ENCODE measurements at regions not wholly inside any gene's neighbourhood (a gene's known extent, or its start where the extent isn't known, plus 50 kb on each side); places are given as distances from the start of the nearest gene placed in this dataset.

GRCh38 chr6:167392631-167393316 lies 67.9 kb downstream of the TTLL2 start:
- in situ Hi-C loops (cut with HindIII; ENCODE audit: low pct_unique_long_range_greater_than_20kb, low sequenced_read_pairs), result no loop called here
- no peak for DNase-seq (ENCODE audit: low read depth)

GRCh38 chr6:167393731-167394130 lies 68.8 kb downstream of the TTLL2 start:
- no peak for DNase-seq (ENCODE audit: low read depth)
- in situ Hi-C loops (cut with HindIII; ENCODE audit: low pct_unique_long_range_greater_than_20kb, low sequenced_read_pairs), result no loop called here

- in situ Hi-C loops (cut with HindIII; ENCODE audit: low pct_unique_long_range_greater_than_20kb, low sequenced_read_pairs), result no loop called here
- DNase-seq (ENCODE audit: low read depth), result no peak
Observed at GRCh38 chr6:167394339-167394738, 69.5 kb downstream of the TTLL2 start.

- in situ Hi-C loops (cut with HindIII; ENCODE audit: low pct_unique_long_range_greater_than_20kb, low sequenced_read_pairs), result no loop called here
- DNase-seq (ENCODE audit: low read depth), result no peak
Observed at GRCh38 chr6:167394820-167395219, 69.9 kb downstream of the TTLL2 start.

DNA sequence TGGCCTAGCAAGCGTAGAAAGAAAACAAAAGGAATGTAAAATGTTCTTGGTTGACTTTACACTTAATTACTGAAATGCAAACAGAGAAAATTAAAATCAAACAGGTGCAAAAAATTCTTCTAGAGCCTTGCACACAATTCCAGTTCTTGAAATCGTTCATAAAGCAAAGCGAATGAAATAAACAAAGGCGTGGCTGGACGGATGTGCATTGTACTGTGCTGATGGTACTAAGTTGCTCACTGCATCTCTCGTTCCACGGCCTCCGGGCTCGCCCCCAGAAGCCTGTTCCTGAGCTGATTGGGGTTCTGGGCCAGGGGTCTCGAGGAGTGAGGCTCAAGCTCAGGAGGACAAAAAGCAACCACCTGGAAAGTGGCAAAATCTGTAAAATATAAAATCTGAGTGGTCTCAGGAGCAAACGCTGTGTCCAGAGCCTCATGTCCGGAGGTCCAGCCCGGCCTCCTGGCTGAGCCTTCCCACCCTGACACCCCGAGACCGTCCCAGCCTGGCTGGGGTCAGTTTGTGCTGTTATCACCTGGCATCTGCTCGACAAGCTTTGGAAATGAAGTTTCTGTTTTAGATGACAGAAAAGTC lies 71.3 kb downstream of the TTLL2 start:
- no peak for DNase-seq (ENCODE audit: low read depth)
- in situ Hi-C loops (cut with HindIII; ENCODE audit: low pct_unique_long_range_greater_than_20kb, low sequenced_read_pairs), result no loop called here

GRCh38 chr6:167396659-167397490 lies 72.0 kb downstream of the TTLL2 start:
- in situ Hi-C loops (cut with HindIII; ENCODE audit: low pct_unique_long_range_greater_than_20kb, low sequenced_read_pairs), result no loop called here
- no peak for DNase-seq (ENCODE audit: low read depth)

GRCh38 chr6:167397712-167398111 lies 72.8 kb downstream of the TTLL2 start:
- DNase-seq (ENCODE audit: low read depth), result no peak
- in situ Hi-C loops (cut with HindIII; ENCODE audit: low pct_unique_long_range_greater_than_20kb, low sequenced_read_pairs), result no loop called here

DNA sequence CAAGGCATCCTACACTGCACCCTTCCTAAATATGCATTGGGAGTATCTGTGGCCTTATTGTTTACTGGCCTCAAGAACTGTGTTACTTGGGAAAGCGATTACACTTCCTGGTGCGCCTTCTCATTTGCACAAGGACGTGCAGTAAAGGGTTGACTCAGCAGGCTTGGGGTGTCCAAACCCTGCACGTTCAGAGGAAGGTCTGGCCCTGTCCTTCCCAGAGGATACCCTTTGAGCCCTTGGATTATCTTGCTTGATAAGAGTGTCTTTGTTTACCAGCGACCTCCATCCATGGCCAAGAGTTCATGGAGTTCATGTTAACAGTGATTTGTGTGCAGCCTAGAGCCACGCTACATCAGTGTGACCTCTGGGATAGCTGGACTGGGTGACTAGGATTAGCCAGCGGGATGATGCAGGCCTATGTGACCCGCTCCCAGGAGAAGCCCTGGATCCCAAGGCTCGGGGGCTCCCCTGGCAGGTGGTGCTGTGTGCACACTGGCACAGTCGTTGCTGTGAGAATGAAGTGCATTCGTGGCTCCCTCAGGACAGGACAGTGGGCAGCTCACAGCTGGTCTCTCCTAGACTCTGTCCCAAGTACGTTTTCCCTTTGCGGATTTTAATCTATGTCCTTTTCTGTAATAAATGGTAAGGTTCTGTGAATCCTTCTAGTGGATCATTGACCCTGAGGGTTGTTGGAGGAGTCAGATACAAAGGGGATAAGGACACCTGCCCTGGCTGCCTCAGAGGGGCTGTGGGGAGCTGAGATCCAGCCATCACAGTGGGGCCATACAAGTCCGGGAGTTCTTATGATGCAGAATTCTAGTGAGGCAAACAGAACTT lies 73.5 kb downstream of the TTLL2 start:
- DNase-seq (ENCODE audit: low read depth), result no peak
- in situ Hi-C loops (cut with HindIII; ENCODE audit: low pct_unique_long_range_greater_than_20kb, low sequenced_read_pairs), result no loop called here

- in situ Hi-C loops (cut with HindIII; ENCODE audit: low pct_unique_long_range_greater_than_20kb, low sequenced_read_pairs), result no loop called here
- no peak for DNase-seq (ENCODE audit: low read depth)
Observed at GRCh38 chr6:167399051-167399387, 74.1 kb downstream of the TTLL2 start.

DNA sequence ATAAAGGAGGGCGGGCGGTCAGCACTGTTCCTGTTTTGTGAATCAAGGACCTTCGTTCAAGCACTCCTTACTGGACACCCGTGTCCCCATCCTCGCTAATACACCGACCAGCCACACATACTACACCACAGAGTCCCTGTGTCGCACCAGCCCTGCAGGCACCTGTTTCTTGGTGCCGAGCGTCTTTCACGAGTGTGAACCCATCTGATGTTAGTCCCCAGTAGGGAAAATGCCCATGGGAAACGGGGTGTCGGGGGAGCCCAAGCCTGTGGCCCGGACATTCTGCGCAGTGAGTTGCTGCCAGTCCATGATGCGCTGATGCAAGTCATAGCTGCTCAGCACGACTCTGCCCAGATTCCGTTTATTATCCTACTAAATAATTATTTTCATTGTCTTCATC lies 74.7 kb downstream of the TTLL2 start:
- DNase-seq (ENCODE audit: low read depth), result no peak
- in situ Hi-C loops (cut with HindIII; ENCODE audit: low pct_unique_long_range_greater_than_20kb, low sequenced_read_pairs), result no loop called here

DNA sequence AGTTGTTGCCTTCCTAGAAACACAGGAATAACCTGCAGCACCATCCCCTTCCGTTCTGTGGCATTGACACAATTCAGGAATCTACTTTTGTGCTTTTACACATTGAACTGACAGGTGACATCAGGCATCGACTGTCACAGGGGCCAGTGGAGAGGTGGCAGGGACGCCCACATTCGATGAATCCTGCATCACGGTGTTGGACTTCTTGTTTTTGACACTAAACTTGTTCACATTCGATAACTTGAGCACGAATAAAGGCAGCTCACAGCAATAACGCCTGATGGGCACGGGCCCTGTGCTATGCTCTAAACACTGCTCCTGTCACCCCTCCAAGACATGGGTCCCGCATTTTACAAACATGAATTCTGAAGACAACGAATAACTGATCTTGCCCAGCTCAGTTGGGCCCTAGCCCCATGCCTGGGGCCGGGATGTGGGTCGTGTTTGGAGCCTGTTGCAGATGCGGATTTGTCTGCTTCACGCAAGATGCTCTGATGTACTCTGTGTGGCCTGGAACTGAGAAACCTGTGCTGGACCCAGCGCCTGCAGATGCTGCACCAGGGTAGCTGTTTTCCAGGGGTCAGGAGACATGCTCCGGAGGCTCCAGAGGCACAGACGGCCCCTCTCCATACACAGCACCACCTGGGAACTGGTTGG lies 75.7 kb downstream of the TTLL2 start:
- no peak for DNase-seq (ENCODE audit: low read depth)
- in situ Hi-C loops (cut with HindIII; ENCODE audit: low pct_unique_long_range_greater_than_20kb, low sequenced_read_pairs), result no loop called here

DNA sequence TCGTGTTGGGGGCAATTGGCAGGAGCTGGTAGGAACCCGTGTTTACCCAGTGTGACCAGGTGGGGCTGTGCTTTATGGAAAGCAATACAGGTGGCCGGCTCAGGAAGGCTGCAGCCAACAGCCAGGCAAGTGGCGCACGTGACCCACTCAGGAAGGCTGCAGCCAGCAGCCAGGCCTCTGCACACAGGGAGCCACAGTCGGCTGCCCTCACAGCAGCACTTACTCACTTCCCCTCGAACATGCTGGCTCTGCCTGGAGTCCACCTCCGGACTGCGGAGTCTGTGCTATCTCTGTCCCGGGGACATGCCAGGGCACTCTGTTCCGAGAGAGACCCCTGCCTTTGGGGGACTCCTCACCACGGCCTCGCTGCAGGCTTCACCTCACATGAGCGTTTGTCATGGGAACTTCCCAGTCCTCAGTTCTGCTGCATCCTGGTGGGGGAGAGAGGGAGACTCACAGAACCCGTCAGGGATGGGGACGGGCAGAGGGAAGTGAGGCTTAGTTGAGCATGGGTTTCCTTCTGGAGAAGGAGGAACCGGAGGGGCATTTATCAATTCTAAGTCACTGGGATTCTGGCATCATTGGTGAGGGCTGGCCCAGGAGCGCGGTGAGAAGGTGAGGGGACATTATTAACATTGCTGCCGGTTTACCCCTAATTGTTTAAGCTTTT lies 76.8 kb downstream of the TTLL2 start:
- no peak for DNase-seq (ENCODE audit: low read depth)
- in situ Hi-C loops (cut with HindIII; ENCODE audit: low pct_unique_long_range_greater_than_20kb, low sequenced_read_pairs), result no loop called here

GRCh38 chr6:167402195-167402686 lies 77.4 kb downstream of the TTLL2 start:
- in situ Hi-C loops (cut with HindIII; ENCODE audit: low pct_unique_long_range_greater_than_20kb, low sequenced_read_pairs), result no loop called here
- DNase-seq (ENCODE audit: low read depth), result no peak

GRCh38 chr6:167403427-167403826 lies 78.5 kb downstream of the TTLL2 start:
- in situ Hi-C loops (cut with HindIII; ENCODE audit: low pct_unique_long_range_greater_than_20kb, low sequenced_read_pairs), result no loop called here
- no peak for DNase-seq (ENCODE audit: low read depth)

DNA sequence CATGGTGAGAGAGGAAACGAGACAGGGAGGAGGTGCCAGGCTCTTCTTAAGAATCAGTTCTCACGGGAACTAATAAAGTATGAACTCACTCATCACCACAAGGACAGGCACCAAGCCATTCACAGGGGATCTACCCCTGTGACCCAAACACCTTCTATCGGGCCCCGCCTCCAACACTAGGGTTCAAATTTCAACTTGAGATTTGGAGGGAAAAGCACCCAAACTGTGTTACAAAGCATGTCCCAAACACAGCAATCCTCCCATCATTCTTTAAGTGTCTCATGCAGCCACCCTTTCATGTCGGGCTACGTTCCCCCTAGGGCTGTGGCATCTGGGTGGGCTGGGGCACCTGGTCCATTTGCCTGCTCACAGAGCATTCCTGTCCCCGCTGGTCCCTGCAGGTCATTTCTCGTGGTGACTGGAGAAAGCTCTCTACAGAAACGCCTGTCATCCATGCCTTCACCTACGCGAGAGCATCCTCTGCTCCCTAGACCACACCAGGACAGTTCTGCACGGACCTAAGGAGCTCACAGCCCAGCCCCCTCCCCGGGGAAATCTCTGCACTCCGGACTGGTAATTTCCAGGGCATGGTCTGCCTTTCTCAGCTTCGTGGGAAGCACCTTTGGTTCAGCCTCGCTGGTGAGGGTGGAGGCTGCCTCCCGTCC lies 79.6 kb downstream of the TTLL2 start:
- in situ Hi-C loops (cut with HindIII; ENCODE audit: low pct_unique_long_range_greater_than_20kb, low sequenced_read_pairs), result no loop called here
- DNase-seq (ENCODE audit: low read depth), result no peak

DNA sequence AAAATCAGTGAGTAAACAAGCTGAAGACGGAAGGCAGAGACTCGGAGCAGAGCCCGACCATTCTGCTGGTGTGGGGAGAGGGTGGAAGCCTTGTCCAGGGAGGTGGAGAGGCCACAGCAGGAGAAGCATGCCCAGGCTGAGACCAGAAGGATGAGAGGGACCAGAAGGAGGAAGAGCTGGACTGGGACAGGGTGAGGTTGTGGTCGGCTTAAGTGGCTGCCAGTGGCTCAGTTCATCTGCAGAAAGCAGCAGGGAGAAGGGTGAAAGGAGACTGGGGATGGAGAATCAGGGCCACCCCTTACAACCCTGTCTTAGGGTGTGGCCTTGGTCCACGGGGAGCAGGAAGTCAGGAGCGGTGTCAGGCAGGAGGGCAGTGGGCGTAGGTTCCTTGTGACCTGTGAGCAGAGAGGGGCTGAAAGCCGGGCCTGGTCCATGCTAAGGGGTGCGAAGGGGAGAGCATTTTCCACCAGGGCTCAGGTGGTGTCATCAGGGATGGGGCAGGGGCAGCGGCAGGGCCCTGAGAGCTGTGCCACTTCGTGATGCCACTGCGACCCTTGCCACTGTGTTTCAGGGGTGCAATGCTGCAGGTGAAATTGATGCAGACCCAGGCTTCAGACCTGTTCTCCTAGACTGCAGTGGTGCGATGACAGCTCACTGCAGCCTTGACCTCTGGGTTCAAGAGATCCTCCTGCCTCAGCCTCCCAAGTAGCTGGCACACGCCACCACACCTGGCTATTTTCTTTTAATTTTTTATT lies 81.1 kb downstream of the TTLL2 start:
- in situ Hi-C loops (cut with HindIII; ENCODE audit: low pct_unique_long_range_greater_than_20kb, low sequenced_read_pairs), result no loop called here
- DNase-seq (ENCODE audit: low read depth), result no peak
